Progenitor cell of endocrine pancreas (in vitro differentiated cells): ENCODE measurements at regions not wholly inside any gene's neighbourhood (a gene's known extent, or its start where the extent isn't known, plus 50 kb on each side); places are given as distances from the start of the nearest gene placed in this dataset.

ENCODE experiments used
- DNase-seq: peaks from one replicate; pipeline ENCODE4 v3.0.0; 2021; ENCODE audit warnings: low spot score; ENCODE audit not compliant: unreplicated experiment
- H3K27ac Mint-ChIP-seq: 2 replicates; pipeline ENCODE4 v1.8.0; 2021; ENCODE audit warnings: mild to moderate bottlenecking, moderate library complexity, mixed read lengths
- H3K27me3 Mint-ChIP-seq: 2 replicates; pipeline ENCODE4 v1.8.0; 2021; ENCODE audit warnings: mixed read lengths
- H3K36me3 Mint-ChIP-seq: 2 replicates; pipeline ENCODE4 v1.8.0; 2022; ENCODE audit warnings: mixed read lengths; ENCODE audit not compliant: insufficient read depth
- H3K4me1 Mint-ChIP-seq: 2 replicates; pipeline ENCODE4 v1.8.0; 2021; ENCODE audit warnings: low read depth, mixed read lengths
- H3K4me3 Mint-ChIP-seq: 2 replicates; pipeline ENCODE4 v1.8.0; 2021; ENCODE audit warnings: low read depth, mild to moderate bottlenecking, moderate library complexity, mixed read lengths
- H3K9me3 Mint-ChIP-seq: 2 replicates; pipeline ENCODE4 v1.8.0; 2021; ENCODE audit warnings: low read depth, mixed read lengths
- CTCF ChIP-seq: fragments of 200-600 bp; sonication (generic); IDR thresholded peaks from one replicate; pipeline ENCODE4 v1.5.0; 2021; ENCODE audit warnings: antibody characterized with exemption, mild to moderate bottlenecking; ENCODE audit not compliant: unreplicated experiment

GRCh38 chr2:194253528-194254259 is 1403.3 kb upstream of the SLC39A10 start:
- H3K36me3 Mint-ChIP-seq, result no peaks in the 10 kb centered on the region
- no peaks in the 10 kb centered on the region for H3K4me1 Mint-ChIP-seq
- no peak overlapping the region for H3K27ac Mint-ChIP-seq
- H3K4me3 Mint-ChIP-seq, result no peak overlapping the region
- DNase-seq, result no peak
- no peaks in the 10 kb centered on the region for H3K27me3 Mint-ChIP-seq
- no peaks in the 10 kb centered on the region for H3K9me3 Mint-ChIP-seq
- no peak for TF ChIP-seq CTCF

- Mint-ChIP-seq H3K4me1 (no peaks in the 10 kb centered on the region), H3K36me3 (no peaks in the 10 kb centered on the region), H3K9me3 (no peaks in the 10 kb centered on the region), H3K4me3 (no peak overlapping the region), H3K27me3 (no peaks in the 10 kb centered on the region), H3K27ac (no peak overlapping the region)
- TF ChIP-seq CTCF, result no peak
- DNase-seq, result no peak
Measured at GRCh38 chr2:194252127-194252526, 1404.9 kb upstream of the SLC39A10 start.

GRCh38 chr2:194232600-194232999 is 1424.4 kb upstream of the SLC39A10 start:
- Mint-ChIP-seq H3K36me3 (no peaks in the 10 kb centered on the region), H3K9me3 (no peaks in the 10 kb centered on the region), H3K27ac (no peak overlapping the region), H3K4me1 (no peaks in the 10 kb centered on the region), H3K27me3 (no peaks in the 10 kb centered on the region), H3K4me3 (no peak overlapping the region)
- no peak for TF ChIP-seq CTCF
- no peak for DNase-seq

- no peak for DNase-seq
- H3K9me3 Mint-ChIP-seq, result no peaks in the 10 kb centered on the region
- H3K4me3 Mint-ChIP-seq, result no peak overlapping the region
- H3K36me3 Mint-ChIP-seq, result no peaks in the 10 kb centered on the region
- TF ChIP-seq CTCF, result no peak
- peaks cover 3% of the 10 kb centered on the region for H3K4me1 Mint-ChIP-seq
- H3K27ac Mint-ChIP-seq, result no peak overlapping the region
- H3K27me3 Mint-ChIP-seq, result no peaks in the 10 kb centered on the region
Measured at GRCh38 chr2:194223218-194223617, 1433.8 kb upstream of the SLC39A10 start.

GRCh38 chr2:194214192-194214591 is 1442.8 kb upstream of the SLC39A10 start:
- DNase-seq, result no peak
- TF ChIP-seq CTCF, result no peak
- Mint-ChIP-seq H3K27ac (no peak overlapping the region), H3K4me1 (peaks cover 5% of the 10 kb centered on the region), H3K36me3 (no peaks in the 10 kb centered on the region), H3K4me3 (no peak overlapping the region), H3K27me3 (peaks cover 27% of the 10 kb centered on the region), H3K9me3 (no peaks in the 10 kb centered on the region)
